CD4-positive, alpha-beta T cell treated with Interferon gamma for 1 hour (primary cell): ENCODE measurements at regions not wholly inside any gene's neighbourhood (a gene's known extent, or its start where the extent isn't known, plus 50 kb on each side); places are given as distances from the start of the nearest gene placed in this dataset.

Experiments
- DNase-seq: peaks from one replicate; pipeline ENCODE4 v3.0.0-alpha.2; 2020

DNA sequence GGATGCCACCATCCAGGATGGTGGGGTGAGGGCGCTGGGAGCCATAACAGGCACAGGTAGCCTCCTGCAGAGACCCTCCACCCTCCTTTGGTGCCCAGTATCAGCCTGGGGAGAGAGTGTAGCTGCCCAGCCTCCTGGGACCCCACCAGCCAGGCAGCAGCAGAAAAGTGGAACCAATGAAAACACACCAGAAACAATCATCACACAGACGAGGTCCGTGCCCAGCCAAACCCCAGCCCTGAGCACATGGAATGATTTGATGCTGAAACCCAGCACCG lies 285.1 kb downstream of the PTPRU start:
- DNase-seq: no peak

DNA sequence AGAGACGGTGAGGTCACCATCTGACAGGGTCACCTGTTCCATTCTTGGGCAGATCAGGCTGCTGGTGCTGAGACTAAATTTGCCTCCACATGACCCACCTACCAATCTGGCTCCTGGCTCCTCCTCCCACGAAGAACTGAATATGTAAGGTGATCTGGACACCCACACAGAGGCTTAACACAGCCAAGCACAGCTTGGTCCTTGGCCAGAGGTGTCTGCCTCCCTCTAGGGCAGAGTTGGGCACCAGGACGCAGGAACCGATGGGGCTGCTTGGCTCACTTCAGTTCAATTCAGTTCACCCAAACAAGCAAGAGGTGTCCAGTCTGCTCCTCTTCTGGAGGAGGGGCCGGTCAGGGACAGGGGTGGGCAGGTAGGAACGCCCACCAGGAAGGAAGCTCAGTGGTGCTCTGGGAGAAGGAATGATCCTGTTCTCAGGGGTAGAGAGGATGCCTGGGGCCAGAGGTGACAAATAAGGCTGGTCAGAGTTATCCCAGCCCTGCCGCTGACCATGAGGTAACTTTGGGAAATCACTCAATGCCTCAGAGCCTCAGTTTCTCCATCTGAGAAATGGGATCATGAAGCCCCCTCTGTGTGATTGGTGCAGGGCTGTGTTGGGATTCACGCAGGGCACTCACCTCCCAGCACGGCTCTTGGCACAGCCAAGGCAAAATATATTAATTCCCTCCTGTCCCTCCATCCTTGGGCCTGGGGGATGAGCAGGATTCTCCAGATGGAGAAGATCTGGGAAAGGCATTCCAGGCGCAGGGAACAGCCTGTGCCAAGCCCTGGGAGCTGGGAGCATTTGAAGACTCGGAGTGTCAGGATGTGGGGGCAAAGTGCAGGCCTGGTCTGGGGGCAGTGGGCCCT lies 284.5 kb downstream of the PTPRU start:
- no peak for DNase-seq

DNA sequence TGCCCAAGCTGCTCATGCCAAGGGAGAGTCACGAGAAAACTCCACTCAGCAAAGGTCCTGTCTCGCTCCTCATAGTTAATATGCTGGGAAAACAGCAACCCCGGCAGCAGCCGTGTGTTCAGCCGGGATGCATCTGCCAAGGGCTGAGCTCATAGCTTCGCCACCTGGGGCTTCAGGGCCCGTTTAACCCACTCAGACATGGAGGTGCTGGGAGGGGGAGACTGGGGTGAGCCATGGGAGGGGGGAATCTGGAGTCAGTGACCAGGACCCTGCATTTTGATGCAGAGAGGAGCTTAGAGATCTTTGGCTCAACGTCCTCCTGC lies 283.4 kb downstream of the PTPRU start:
- no peak for DNase-seq

DNA sequence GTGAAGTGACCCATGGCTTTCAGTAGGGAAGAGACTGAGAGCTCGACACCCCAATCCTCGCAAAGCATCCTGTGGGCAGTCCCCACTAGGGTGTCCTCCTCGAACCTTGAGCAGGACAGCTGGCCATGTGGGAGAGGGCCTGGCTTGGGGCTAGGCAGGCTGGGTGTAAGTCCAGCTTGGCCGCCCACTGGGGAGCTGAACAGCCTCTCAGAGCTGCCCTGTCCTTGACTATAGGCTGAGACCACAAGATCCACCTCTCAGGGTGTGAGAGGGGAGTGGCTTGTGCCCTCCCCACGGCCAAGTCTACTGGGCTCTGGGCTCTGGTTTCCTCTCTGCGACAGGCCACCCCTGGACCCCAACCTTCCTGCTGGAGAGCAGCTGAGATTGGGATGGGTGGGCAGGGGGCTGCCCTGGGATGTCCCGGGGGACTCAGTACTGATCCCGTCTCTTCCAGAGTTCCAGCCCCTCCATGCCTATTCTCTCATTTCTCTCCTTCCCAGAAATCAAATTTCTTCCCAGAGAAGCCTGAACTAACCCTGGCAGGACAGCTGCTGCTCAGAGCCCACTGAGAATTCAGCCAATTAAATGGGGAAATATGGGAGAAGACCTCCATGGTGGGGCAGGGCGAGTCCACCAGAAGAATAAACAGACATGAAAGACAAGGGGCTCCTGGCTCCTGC lies 282.9 kb downstream of the PTPRU start:
- DNase-seq: no peak

DNA sequence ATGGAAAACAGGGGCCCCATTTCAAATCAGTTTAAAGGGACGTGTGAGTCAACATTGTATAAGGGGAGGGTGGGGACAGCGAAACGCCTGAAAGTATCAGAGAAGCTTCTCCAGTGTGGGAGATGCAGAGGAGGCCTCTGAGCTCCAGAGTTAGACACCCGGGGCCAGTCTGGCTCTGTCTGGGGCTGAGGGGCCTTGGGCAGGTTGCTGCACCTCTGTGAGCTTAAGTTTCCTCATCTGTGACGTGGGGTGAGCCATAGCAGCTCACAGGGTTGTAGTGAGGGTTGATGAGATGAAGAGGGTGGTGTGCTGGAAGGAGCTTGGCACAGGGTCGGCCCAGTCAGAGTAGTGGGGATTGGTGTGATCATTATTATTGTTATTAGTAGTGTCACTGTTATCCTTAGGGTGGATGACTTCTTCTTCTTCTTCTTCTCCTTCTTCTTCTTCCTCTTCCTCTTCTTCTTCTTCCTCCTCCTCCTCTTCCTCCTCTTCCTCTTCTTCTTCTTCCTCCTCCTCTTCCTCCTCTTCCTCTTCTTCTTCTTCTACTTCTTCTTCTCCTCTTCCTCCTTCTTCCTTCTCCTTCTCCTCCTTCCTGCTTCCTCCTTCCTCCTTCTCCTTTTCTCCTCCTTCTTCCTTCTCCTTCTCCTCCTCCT lies 282.0 kb downstream of the PTPRU start:
- DNase-seq: no peak

DNA sequence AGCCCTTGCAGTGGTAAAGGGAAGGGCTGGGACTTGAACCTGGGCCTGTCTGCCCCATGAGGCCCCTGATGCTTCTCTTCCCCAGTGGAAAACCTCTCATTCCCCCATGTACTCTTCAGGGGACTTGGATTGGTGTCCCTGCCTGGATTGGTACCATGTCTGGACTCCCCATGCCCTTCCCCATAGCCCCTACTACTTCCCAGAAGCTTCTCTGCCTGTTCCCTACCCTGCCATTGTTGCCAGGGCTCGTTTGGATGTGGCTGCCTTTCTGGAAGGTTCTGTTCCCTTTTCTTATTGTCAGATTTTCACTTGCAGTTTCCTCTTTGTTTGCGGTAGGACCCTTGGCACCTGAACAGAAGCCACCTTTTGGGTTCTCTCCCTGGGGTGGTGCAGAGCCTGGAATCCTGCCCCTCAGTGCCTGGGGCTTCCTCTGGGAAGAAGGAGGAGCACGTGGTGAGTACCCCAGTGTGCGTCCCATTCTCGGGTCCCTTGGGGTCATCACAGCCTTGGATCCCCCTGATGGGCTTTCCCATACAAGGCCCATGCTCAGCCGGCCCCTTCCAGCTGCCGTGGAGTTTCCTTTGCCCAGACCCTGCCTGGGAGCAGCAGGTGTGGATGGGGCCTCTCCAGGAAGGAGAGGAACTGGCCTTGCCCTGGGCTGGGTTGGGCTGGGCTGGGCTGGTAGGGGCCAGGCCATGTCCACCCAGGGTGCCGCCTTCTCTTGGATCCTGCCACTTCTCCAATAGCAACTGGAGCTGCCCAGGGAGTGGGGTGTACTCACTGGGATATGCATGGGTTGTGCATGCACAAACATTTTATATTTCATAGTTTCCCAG lies 281.1 kb downstream of the PTPRU start:
- no peak for DNase-seq

DNA sequence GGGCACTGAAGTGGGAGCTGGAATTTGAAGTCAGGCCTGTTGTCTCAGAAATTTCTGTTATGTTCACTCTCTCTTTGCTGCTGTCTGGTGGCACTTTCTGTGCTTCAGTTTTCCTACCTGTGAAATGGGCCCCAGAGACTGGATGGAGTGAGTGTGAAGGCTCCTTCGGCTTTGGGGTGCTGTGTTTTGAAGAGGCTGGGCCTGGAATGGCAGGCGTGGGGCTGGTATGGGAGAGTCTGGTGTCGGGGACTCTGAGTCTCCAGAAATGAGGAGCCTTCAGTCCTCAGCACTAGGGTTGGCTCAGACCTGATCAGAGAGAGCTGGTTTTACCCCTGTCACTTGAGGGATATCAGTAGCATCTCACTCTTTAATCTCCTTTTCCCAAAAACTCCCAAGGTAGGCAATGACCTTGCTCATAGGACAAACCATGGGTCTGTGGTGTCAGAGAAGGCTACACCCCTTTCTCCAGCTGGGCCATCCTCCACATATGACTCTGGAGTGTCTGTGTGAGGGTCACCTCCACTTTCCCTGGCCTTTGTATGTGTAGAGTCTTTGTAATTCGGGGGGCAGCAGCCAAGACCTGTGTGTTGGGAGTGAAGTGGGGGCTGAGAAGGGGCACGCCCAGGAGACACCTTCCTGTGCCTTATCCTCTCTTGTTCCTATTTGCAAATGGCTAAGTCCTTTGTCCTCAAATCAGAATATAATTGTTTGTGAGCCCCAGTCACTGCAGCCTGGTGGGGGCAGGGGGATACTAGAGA lies 279.9 kb downstream of the PTPRU start:
- DNase-seq: no peak

DNA sequence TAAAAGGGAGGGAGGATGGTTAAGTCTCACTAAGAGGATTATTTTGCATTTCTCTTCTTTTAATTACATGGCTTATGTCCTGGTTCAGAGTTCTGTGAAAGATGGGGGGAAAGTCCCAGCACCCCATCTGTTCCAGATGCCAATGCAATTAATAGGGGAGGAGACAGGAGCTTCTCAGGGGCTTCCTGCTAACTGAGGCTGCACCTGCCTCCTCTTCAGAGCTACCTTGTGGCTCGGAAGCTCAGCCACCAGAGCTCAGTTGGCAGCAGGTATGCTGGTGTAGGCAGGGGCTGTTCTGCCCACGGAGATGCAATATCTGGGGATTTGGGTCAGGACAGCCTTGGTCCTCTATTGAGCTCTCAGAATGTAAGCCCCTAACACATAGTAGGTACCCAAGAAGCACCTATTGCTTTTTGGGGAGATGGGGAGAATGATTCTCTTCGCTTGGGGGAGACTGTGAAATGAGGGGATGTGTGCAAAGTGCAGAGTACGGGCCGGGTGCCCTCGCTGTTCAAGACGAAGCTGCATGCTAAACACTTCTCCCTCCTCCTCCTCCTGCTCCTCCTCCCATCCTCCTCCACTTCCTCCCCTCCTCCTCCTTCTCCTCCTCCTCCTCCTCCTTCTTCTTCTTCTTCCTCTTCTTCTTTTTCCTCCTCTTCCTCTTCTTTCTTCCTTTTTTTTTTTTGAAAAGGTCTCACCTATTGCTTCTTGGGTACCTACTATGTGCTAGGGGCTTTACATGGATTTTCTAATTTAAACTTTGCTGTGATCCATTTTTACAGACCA lies 279.0 kb downstream of the PTPRU start:
- DNase-seq: no peak

DNA sequence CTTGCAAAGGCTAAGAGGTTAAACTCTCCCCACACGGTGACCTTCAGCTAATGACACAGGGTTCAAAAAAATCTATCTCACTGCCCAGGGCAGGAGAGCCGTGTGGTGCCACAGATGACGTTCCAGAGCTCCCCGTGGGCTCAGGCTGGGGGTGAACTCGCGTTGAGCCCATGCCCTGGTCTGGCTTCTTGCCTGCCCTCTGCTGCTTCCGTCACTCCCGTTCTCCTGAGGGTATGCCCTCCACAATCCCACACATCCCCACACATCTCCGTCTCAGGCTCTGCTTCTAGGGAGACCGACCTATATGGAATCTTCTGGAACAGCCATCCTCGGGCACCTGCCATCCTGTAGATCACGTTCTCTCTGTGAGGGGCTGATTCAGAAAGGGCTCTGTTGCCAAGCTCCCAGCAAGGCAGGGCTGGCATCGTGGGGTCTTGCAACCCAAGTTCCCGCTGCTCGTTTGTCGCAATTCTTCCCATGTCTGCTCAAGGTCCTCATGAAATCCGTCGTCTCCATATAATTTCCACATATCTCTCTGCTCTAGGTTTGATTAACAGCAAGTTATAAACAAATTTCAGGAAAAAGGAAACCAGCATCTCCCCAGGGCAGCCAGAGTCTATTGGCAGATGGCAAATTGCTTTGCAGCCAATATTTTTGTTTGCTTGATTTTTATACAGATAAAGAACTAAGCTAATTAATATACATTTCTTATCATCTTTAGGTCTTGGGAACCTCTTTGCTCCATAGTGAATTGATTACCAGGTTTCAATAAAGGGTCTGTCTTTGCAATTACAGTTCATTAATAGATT lies 278.2 kb downstream of the PTPRU start:
- no peak for DNase-seq

DNA sequence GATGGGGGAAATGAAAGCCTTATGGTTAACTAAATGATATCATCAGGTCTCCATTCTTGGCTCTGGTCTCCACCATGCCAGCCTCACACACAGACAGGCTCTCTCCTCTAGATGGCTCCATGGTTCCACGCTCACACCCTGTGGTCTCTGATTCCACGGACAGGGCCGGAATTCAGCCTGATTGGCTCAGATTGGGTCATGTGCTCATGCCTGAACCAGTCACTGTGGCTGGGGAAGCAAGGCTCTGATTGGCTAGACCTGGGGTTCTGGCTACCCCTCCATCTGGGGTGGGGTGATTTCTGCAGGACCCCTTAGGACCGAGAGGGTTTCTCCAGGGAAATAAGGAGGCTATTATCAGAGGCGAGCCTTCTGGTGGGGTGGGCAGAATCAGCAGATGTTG lies 277.0 kb downstream of the PTPRU start:
- DNase-seq: no peak

DNA sequence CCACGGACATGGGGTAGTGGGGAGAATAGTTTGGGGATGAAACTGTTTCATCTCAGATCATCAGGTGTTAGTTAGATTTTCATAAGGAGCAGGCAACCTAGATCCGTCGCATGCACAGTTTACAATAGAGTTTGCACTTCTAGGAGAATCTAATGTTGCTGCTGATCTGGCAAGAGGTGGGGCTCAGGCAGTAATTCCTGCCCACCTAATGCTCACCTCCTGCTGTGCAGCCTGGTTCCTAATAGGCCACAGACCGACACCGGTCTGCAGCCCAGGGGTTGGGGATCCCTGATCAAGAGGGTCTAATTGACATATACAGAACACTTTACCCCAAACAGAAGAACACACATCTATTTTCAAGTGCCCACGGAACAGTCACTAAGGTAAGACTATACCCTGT lies 275.1 kb downstream of the PTPRU start:
- no peak for DNase-seq

DNA sequence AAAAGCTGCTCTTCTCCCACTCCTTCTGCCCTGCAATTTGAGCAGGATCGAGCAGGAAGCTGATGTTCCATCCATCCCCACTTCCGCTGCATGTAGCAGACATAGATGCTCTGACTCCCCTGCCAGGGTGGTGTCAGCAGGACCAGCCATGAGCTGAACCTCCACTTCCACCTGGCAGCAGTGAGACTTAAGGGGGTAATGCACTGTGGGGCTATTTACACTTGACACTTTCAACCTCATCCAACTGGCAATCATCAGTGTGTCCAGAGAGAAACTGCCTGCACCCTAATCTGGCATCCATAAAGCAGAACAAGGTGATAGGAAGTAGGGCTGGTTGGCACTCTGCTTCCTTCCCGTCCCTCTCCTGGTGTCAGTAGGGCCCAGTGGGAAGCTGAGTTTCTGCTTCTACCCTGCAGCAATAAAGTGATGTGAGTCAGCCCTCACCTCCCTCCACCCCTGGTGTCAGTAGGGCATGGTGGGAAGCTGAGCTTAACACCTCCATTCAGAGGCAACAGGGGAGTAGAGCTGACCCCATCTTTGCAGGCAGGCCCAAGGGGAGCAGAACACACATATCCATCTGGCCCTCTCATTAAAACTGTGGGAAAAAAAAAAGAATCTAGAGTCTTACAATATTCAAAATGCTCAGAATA lies 272.3 kb downstream of the PTPRU start:
- DNase-seq: no peak

DNA sequence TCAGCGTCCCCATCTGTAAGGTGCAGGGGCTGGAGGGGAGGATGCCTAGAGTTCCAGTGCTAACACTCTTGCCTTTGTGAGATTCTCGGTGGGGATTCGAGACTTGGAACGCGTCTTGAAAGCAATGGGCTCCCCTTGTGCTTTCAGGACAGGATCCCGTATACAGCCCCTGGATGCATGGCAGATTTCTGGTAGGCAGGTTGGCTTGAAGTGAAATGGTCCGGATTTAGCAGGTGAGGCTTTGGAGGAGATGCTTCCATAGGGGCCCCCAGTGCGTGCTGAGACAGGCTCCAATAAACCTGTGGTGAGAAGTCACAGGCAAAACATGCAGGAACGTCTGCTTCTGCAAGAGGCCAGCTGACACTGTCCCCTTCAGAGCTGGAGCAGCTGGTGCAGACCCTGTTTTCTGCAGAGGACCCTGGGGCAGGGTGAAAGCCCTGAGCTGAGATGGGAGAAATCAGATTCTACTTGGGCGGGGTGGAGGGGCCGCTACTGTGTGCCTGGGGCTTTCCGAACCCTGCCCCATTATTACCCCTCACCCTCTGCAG lies 270.4 kb downstream of the PTPRU start:
- DNase-seq: no peak

DNA sequence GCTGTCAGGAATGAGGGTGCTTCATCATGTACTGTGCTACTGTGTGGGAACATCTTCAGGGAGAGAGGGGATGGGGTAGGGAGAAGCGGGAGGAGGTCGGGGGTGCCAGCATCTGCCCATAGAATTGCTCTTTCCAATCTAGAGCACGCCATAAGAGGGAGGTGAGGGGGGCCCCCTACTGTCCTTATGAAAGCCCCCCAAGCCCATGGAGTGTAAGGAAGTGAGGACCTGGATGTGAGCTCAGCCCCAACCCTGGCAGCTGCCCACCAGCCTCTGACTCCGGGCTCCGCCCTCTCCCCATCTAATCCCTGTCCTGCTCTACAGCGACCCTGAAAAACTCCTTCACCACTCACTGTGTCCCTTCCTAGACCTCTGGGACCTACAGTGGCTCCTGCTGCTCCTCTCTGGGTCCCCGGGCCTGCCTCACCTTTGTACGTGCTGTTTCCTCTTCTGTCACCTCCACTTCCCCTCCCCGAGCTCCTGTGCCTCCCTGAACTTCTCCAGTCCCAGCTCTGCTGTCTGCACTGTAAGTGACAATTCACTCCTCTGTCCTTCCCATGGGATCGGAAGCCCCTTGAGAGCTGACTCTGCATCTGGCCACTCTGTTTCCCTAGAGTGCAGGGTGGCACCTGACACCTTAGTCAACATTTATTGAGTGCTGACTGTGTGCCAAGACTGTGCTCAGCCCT lies 269.4 kb downstream of the PTPRU start:
- DNase-seq: no peak

DNA sequence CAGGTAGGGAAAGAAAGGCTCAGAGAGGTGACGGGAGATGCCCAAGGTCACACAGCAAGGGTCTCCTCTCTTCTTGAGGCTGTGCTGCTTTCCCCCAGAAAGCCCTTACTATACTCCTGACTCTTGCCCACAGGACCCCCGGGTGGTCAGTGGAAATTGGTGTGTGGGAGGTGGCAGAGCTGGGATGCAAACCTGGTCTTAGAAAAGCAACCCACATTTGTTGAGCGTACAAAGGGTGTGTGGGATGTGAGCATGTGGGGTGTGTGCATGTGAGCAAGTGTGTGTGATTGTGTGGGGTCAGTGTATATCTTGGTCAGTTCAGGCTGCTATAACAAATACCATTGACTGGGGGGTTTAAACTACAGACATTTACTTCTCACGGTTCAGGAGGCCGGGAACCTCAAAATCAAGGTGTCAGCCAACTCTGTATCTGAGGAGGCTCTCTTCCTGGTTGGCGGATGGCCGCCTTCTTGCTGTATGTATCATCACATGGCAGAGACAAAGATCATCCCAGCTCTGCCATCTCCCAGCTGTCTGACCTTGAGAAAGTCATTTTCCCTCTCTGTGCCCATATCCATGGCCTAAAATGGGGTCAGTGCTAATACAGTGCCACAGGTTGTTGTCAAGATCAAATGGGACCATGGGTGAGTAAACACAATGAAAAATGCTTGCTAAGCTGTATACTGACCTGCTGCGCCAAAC lies 268.5 kb downstream of the PTPRU start:
- no peak for DNase-seq

DNA sequence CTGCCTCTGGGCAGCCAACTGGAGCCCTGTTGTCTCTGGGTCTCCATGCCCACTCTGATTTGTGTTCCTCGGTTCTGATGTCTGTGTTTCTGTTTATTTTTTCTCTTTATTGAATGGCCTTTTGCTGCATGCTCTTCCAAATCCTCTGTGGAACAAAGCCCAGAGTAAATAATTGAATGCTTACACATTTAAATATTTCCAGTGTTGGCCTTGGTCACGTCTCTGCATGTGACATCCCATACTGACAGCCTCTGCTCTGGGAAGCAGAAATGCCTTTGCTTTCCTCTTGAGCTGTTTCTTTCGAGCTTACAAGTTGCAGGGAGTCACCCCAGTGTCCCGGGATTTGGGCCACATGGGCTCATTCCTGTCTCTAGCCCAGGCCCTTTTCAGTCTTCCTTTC lies 267.9 kb downstream of the PTPRU start:
- DNase-seq: no peak

DNA sequence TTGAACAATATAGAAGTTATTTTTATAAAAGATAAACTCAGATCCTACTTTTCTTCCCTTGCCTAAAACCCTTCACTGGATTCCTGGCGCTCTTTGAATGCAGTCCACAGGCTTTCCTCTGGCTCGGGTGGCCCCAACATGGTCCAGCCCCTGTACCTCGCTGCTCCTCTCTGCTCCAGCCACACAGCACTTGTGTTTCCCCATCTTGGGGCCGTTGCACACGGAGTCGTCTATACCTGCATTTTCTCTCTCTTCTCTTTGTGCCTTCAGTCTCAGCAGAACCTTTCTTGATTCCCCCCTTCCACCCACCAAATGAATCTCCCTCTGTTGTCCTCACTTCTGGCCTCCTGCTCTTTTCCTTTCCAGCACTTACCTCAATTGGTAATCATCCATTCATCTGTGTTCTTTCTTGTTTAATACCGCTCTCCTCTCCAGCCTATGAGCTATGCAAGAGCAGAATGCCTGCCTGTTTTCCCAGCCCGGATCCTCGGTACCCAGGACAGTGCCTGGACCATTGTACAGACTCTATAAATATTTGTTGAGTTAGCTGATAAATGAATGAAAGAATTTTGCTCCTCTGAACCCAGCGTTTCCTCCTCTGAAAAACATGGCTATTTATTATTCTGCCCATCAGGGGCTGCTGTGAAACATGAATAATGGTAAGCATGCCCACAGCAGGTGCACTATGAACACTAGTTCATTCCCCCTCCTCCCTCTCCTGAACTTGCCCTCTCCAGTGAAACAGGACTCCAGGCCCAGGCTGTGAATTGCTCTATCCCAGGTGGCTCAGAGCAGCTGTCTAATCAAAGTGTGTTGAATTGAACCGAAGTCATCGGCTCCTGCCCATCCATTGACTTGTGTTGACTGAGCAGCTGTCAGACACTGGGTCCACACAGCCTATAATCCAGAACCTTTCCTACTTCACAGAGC lies 266.9 kb downstream of the PTPRU start:
- no peak for DNase-seq
